BLaER1 treated with 17β-estradiol and CSF1 and Interleukin-3, amounts not matched to agents 10 nM and 100 nM (cell line): ENCODE measurements at regions not wholly inside any gene's neighbourhood (a gene's known extent, or its start where the extent isn't known, plus 50 kb on each side); places are given as distances from the start of the nearest gene placed in this dataset.

ENCODE experiments used
- H3K27ac ChIP-seq, 11 experiments: shearing (Covaris generic); formaldehyde crosslinking; 2 replicates each; pipeline ENCODE4 v1.8.1; 2022
- H3K27me3 ChIP-seq, 11 experiments: shearing (Covaris generic); formaldehyde crosslinking; 2 replicates each; pipeline ENCODE4 v1.8.1; 2022
- H3K36me3 ChIP-seq, 11 experiments: shearing (Covaris generic); formaldehyde crosslinking; 2 replicates each; pipeline ENCODE4 v1.8.1; 2022
- H3K4me1 ChIP-seq, 10 experiments: shearing (Covaris generic); formaldehyde crosslinking; 2 replicates each; pipeline ENCODE4 v1.8.1; 2022
- H3K4me2 ChIP-seq, 11 experiments: shearing (Covaris generic); formaldehyde crosslinking; 2 replicates each; pipeline ENCODE4 v1.8.1; 2022
- H3K4me3 ChIP-seq, 10 experiments: shearing (Covaris generic); formaldehyde crosslinking; 2 replicates each; pipeline ENCODE4 v1.8.1; 2022
- H3K9ac ChIP-seq, 11 experiments: shearing (Covaris generic); formaldehyde crosslinking; 2 replicates each; pipeline ENCODE4 v1.8.1; 2022
- H3K9me3 ChIP-seq, 11 experiments: shearing (Covaris generic); formaldehyde crosslinking; replicated peaks in 1 of 11; 2 replicates each; pipeline ENCODE4 v1.8.1; 2022
- H4K20me1 ChIP-seq, 11 experiments: shearing (Covaris generic); formaldehyde crosslinking; 2 replicates each; pipeline ENCODE4 v1.8.1; 2022
- Cebpa-rat ChIP-seq, 11 experiments: shearing (Covaris generic); IDR thresholded peaks; 2 replicates each; pipeline ENCODE4 v1.8.1; 2022

GRCh38 chr15:93496888-93497287, 407.9 kb upstream of the RGMA start:
- Histone ChIP-seq H3K36me3 (no peaks in the 10 kb centered on the region), H3K9ac (no peak overlapping the region), H4K20me1 (no peaks in the 10 kb centered on the region), H3K4me2 (no peak overlapping the region), H3K9me3 (no peaks in the 10 kb centered on the region; a peak in 1 of 22 replicates), H3K27ac (no peak overlapping the region), H3K4me1 (no peaks in the 10 kb centered on the region), H3K27me3 (no peaks in the 10 kb centered on the region), H3K4me3 (no peak overlapping the region)
- no peak for TF ChIP-seq Cebpa-rat (IDR thresholded peaks at IDR 0.05)

- Histone ChIP-seq H4K20me1 (no peaks in the 10 kb centered on the region), H3K4me3 (no peak overlapping the region), H3K36me3 (no peaks in the 10 kb centered on the region), H3K27me3 (no peaks in the 10 kb centered on the region), H3K4me1 (no peaks in the 10 kb centered on the region), H3K9me3 (no peaks in the 10 kb centered on the region; a peak in 1 of 22 replicates), H3K27ac (no peak overlapping the region), H3K9ac (no peak overlapping the region), H3K4me2 (no peak overlapping the region)
- no peak for TF ChIP-seq Cebpa-rat (IDR thresholded peaks at IDR 0.05)
Observed at GRCh38 chr15:93495799-93496637, 407.0 kb upstream of the RGMA start.

- Histone ChIP-seq H3K36me3 (no peaks in the 10 kb centered on the region), H3K9me3 (no peaks in the 10 kb centered on the region; a peak in 1 of 22 replicates), H3K27ac (no peak overlapping the region), H3K4me3 (no peak overlapping the region), H3K9ac (no peak overlapping the region), H4K20me1 (no peaks in the 10 kb centered on the region), H3K4me1 (no peaks in the 10 kb centered on the region), H3K27me3 (no peaks in the 10 kb centered on the region), H3K4me2 (no peak overlapping the region)
- no peak for TF ChIP-seq Cebpa-rat (IDR thresholded peaks at IDR 0.05)
Observed at GRCh38 chr15:93493172-93493571, 404.2 kb upstream of the RGMA start.

- H3K27me3 ChIP-seq, result no peaks in the 10 kb centered on the region
- TF ChIP-seq Cebpa-rat (IDR thresholded peaks at IDR 0.05), result no peak
Observed at GRCh38 chr15:93491291-93491690, 402.3 kb upstream of the RGMA start.

GRCh38 chr15:93488296-93488713, 399.3 kb upstream of the RGMA start:
- Histone ChIP-seq H3K36me3 (no peaks in the 10 kb centered on the region), H3K9me3 (no peaks in the 10 kb centered on the region; a peak in 1 of 22 replicates), H3K4me2 (no peak overlapping the region), H3K27ac (no peak overlapping the region), H3K9ac (no peak overlapping the region), H4K20me1 (no peaks in the 10 kb centered on the region), H3K4me3 (no peak overlapping the region), H3K27me3 (no peaks in the 10 kb centered on the region), H3K4me1 (no peaks in the 10 kb centered on the region)
- TF ChIP-seq Cebpa-rat (IDR thresholded peaks at IDR 0.05), result no peak

More at GRCh38 chr15:93491291-93491690, 402.3 kb upstream of the RGMA start:
- no peaks in the 10 kb centered on the region; a peak in 1 of 22 replicates for H3K9me3 ChIP-seq
- no peaks in the 10 kb centered on the region for H3K36me3 ChIP-seq
- no peak overlapping the region for H3K4me3 ChIP-seq
- H3K27ac ChIP-seq, result no peak overlapping the region
- no peaks in the 10 kb centered on the region for H3K4me1 ChIP-seq
- H3K4me2 ChIP-seq, result no peak overlapping the region
- H4K20me1 ChIP-seq, result no peaks in the 10 kb centered on the region
- no peak overlapping the region for H3K9ac ChIP-seq

GRCh38 chr15:93486407-93487117, 397.6 kb upstream of the RGMA start:
- no peak for TF ChIP-seq Cebpa-rat (IDR thresholded peaks at IDR 0.05)
- Histone ChIP-seq H3K9ac (no peak overlapping the region), H3K36me3 (no peaks in the 10 kb centered on the region)

GRCh38 chr15:93485438-93486327, 396.7 kb upstream of the RGMA start:
- Histone ChIP-seq H3K4me2 (no peak overlapping the region), H3K9me3 (no peaks in the 10 kb centered on the region), H4K20me1 (no peaks in the 10 kb centered on the region), H3K27ac (no peak overlapping the region), H3K9ac (no peak overlapping the region), H3K4me3 (no peak overlapping the region), H3K27me3 (no peaks in the 10 kb centered on the region), H3K4me1 (no peaks in the 10 kb centered on the region), H3K36me3 (no peaks in the 10 kb centered on the region)
- no peak for TF ChIP-seq Cebpa-rat (IDR thresholded peaks at IDR 0.05)

More at GRCh38 chr15:93486407-93487117, 397.6 kb upstream of the RGMA start:
- Histone ChIP-seq H3K4me1 (no peaks in the 10 kb centered on the region), H4K20me1 (no peaks in the 10 kb centered on the region), H3K27ac (no peak overlapping the region), H3K27me3 (no peaks in the 10 kb centered on the region), H3K4me3 (no peak overlapping the region), H3K4me2 (no peak overlapping the region), H3K9me3 (no peaks in the 10 kb centered on the region)

- Histone ChIP-seq H3K4me3 (no peak overlapping the region), H3K36me3 (no peaks in the 10 kb centered on the region), H3K27me3 (no peaks in the 10 kb centered on the region), H3K9me3 (no peaks in the 10 kb centered on the region), H3K4me2 (no peak overlapping the region), H3K9ac (no peak overlapping the region), H3K27ac (no peak overlapping the region), H4K20me1 (no peaks in the 10 kb centered on the region), H3K4me1 (no peaks in the 10 kb centered on the region)
- TF ChIP-seq Cebpa-rat (IDR thresholded peaks at IDR 0.05), result no peak
Observed at GRCh38 chr15:93483923-93484322, 394.9 kb upstream of the RGMA start.

- H4K20me1 ChIP-seq, result no peaks in the 10 kb centered on the region
- no peak overlapping the region for H3K27ac ChIP-seq
- no peaks in the 10 kb centered on the region for H3K9me3 ChIP-seq
- no peak overlapping the region for H3K4me3 ChIP-seq
- no peaks in the 10 kb centered on the region for H3K27me3 ChIP-seq
- H3K4me2 ChIP-seq, result no peak overlapping the region
- no peaks in the 10 kb centered on the region for H3K36me3 ChIP-seq
- no peak overlapping the region for H3K9ac ChIP-seq
- no peaks in the 10 kb centered on the region for H3K4me1 ChIP-seq
- no peak for TF ChIP-seq Cebpa-rat (IDR thresholded peaks at IDR 0.05)
Observed at GRCh38 chr15:93482731-93483130, 393.7 kb upstream of the RGMA start.
